CD4-positive, alpha-beta T cell treated with Interleukin-4 for 4 hours (primary cell): ENCODE measurements at regions not wholly inside any gene's neighbourhood (a gene's known extent, or its start where the extent isn't known, plus 50 kb on each side); places are given as distances from the start of the nearest gene placed in this dataset.
"Not testable (repeated sequence)": the region's sequence is repeated elsewhere in the genome, so short reads cannot be mapped to it uniquely, and the experiment has no call there.

Experiments used
- DNase-seq: peaks from one replicate; pipeline ENCODE4 v3.0.0-alpha.2; 2020

DNA sequence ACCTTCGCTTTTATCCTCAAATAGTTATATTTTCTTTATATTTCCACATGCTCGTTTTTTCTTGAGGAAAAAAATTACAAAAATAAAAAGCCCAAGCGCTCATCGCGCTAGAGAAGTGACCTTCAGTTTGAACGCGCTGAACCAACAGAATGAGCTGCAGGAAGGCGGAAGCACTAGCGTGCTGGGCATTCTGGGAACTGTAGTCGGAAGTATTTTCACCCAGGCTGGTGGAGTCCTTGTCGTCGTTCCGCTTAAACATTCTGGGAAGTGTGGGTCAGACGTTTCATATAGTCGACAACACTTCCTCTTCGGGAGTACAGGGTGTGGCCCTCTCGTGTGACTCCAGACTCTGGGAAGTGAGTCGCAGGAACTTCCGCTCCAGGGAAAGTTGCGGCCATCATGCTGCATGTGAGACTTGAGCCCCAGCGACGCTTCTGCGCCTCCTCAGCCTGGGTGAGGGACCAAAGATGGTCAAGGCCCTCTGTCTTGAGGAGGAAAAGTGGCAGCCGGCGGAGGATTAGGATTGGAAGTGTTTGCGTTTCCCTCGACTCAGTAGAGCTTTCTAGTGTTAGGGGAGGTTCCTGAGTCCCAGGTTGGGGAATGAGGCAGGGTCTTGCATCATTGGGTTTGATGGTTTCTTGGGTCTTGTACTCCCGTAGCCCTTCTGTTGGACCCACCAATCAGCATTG lies 84.1 kb upstream of the GPR39 start:
- not testable (repeated sequence) for DNase-seq

DNA sequence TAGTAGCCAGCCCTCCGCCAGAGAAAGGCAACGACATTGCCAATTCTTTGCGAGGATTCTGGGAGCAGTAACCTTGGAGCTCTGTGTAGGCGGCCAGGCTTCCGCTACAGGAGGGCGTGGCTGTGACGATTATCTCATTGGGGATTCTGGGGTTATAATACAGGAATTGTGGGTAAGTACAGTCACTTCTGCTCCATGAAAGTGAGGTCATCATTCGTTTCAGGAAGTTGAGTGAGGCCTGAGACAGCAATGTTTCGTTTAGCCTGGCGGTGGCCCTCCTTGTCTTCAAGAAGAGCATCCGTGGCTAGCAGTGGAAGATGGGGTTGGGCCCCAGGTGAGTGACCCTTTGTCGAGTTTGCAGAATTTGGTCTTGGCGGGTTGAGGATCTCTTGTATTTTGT lies 79.5 kb upstream of the GPR39 start:
- not testable (repeated sequence) for DNase-seq

DNA sequence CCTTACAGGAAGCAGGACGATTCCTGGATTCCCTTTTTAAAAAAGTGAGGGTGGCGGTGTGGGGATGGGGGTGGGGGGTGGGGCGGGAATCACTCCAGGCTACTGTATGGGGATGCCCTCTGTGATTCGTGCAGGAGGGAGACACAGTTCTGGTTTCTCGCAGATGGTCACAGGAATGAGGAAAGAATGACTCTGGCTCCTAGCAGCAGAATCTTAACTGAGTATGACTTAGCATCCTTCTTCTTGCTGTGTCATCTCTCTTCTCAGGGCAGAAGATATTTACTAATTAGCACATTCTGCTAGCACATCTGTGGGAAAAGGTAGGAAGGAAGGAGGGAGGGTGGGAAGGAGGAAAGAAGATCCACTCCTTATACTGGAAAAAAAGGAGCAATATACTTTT lies 78.8 kb upstream of the GPR39 start:
- not testable (repeated sequence) for DNase-seq

GRCh38 chr2:132347041-132347780 lies 69.4 kb upstream of the GPR39 start:
- DNase-seq = not testable (repeated sequence)

DNA sequence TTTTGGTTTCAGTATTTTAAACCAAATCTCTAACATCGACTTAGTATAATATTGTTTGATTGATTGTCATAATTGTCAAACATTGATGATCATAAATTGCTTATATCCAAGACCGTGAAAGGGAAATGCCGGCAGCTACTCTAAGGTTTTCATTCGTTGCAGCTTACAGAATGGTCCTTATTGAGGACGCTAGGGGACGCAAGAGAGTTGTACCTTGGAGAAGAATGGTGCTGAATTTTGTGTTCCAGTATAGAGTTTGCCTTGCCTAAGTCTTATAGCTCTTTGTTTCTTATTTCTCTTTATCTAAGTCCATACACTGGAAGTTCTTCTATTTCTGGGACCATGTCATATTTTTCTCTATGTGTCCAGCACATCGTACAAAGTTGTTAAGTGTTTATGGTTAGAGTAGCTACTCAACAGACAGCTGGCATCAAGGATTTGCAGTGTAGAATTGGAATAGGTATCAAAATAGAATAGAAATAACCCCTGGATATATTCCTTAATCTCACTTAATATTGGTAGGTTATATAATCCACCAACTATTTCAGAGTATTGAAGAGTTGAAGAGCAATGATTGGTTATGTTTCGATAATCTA lies 67.4 kb upstream of the GPR39 start:
- DNase-seq = not testable (repeated sequence)

GRCh38 chr2:132351668-132352067 lies 64.9 kb upstream of the GPR39 start:
- DNase-seq = not testable (repeated sequence)

- not testable (repeated sequence) for DNase-seq
These were observed 64.1 kb upstream of the GPR39 start for GRCh38 chr2:132352481-132353001.

GRCh38 chr2:132353380-132353779 lies 63.2 kb upstream of the GPR39 start:
- DNase-seq = not testable (repeated sequence)

- DNase-seq = not testable (repeated sequence)
These were observed 55.6 kb upstream of the GPR39 start for GRCh38 chr2:132360964-132361363.

- DNase-seq = not testable (repeated sequence)
These were observed 55.1 kb upstream of the GPR39 start for GRCh38 chr2:132361498-132361897.

DNA sequence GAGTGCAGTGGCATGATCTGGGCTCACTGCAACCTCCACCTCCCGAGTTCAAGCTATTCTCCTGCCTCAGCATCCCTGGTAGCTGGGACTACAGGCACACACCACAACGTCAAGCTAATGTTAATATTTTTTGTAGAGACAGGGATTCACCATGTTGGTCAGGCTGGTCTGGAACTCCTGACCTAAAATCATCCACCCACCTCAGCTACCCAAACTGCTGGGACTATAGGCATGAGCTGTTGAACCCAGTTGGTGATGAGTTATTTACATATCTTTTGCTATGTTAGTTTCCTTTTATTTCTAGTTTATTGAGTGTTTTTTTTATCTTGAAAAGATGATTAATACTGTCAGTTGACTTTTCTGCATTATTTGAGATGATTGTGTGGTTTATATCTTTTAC lies 53.3 kb upstream of the GPR39 start:
- not testable (repeated sequence) for DNase-seq

- DNase-seq = not testable (repeated sequence)
These were observed 50.6 kb upstream of the GPR39 start for GRCh38 chr2:132365963-132366362.

GRCh38 chr2:132366421-132367180 lies 50.0 kb upstream of the GPR39 start:
- no peak for DNase-seq
